HUES48 (cell line): ENCODE measurements at regions not wholly inside any gene's neighbourhood (a gene's known extent, or its start where the extent isn't known, plus 50 kb on each side); places are given as distances from the start of the nearest gene placed in this dataset.

ENCODE experiments used
- H3K27ac ChIP-seq: one replicate; pipeline ENCODE4 v1.7.0; 2013; ENCODE audit warnings: low read depth, low read length, inconsistent platforms
- H3K27me3 ChIP-seq: 2 replicates; pipeline ENCODE4 v1.6.1; 2013; ENCODE audit warnings: mild to moderate bottlenecking, low read length; ENCODE audit not compliant: control insufficient read depth, insufficient read depth
- H3K36me3 ChIP-seq: 2 replicates; pipeline ENCODE4 v1.6.1; 2013; ENCODE audit warnings: low read length; ENCODE audit not compliant: control insufficient read depth, insufficient read depth
- H3K4me1 ChIP-seq: 2 replicates; pipeline ENCODE4 v1.6.1; 2013; ENCODE audit warnings: mild to moderate bottlenecking, low read length; ENCODE audit not compliant: control insufficient read depth, insufficient read depth
- H3K4me3 ChIP-seq: 2 replicates; pipeline ENCODE4 v1.5.1; 2013; ENCODE audit warnings: mild to moderate bottlenecking, low read depth, low read length
- H3K9ac ChIP-seq: 2 replicates; pipeline ENCODE4 v1.6.1; 2013; ENCODE audit warnings: mild to moderate bottlenecking, low read depth, low read length, moderate library complexity
- H3K9me3 ChIP-seq: 2 replicates; pipeline ENCODE4 v1.6.1; 2013; ENCODE audit warnings: low read length; ENCODE audit not compliant: control insufficient read depth, insufficient read depth

GRCh38 chr10:9294132-9294663 is 1239.7 kb downstream of the GATA3 start:
- Histone ChIP-seq H3K27me3 (no peaks in the 10 kb centered on the region), H3K9ac (no peak overlapping the region), H3K9me3 (no peaks in the 10 kb centered on the region), H3K4me1 (no peaks in the 10 kb centered on the region), H3K4me3 (no peak overlapping the region), H3K36me3 (no peaks in the 10 kb centered on the region), H3K27ac (no peak overlapping the region)

DNA sequence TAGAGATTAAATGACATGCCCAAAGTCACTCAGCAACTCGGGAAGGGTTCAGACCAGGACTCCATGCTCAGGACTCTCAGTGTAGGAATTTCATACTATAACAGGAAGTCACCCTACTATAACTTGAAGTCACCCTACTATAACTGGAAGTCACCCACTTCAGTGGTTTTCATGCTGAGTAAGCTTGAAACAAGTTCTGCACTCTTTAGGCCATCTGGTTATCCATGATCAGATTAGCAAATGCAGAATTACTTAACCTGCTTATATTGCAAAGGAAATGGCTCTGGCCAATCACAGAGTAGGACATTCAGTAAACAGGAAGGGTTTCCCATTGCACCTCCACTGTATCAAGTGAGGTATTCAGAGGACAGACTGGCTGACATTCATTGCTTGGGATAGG is 1240.4 kb downstream of the GATA3 start:
- H3K27me3 ChIP-seq: no peaks in the 10 kb centered on the region
- no peaks in the 10 kb centered on the region for H3K36me3 ChIP-seq
- no peak overlapping the region for H3K9ac ChIP-seq
- no peak overlapping the region for H3K4me3 ChIP-seq
- H3K9me3 ChIP-seq: no peaks in the 10 kb centered on the region
- no peaks in the 10 kb centered on the region for H3K4me1 ChIP-seq
- no peak overlapping the region for H3K27ac ChIP-seq

DNA sequence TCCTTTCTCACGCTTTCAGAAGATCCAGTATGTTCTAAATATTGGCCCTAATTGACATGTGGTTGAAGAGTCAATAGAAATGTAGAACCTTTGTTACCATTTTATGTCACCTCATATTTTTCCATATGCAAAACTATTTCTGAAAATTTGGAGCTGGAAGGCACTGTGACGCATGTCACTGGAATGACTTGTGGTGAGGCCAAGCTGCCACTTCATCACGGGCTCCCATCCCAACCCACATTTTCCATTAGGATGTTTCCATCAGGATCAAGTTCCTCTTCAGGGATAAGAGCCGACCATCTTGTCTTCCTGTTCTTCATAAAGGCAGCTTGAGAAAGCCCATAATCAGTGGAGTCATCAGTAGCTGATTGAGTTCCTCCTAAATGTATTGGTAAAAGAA is 1241.7 kb downstream of the GATA3 start:
- no peak overlapping the region for H3K4me3 ChIP-seq
- no peak overlapping the region for H3K9ac ChIP-seq
- no peaks in the 10 kb centered on the region for H3K36me3 ChIP-seq
- no peaks in the 10 kb centered on the region for H3K9me3 ChIP-seq
- H3K4me1 ChIP-seq: no peaks in the 10 kb centered on the region
- no peak overlapping the region for H3K27ac ChIP-seq
- H3K27me3 ChIP-seq: no peaks in the 10 kb centered on the region

DNA sequence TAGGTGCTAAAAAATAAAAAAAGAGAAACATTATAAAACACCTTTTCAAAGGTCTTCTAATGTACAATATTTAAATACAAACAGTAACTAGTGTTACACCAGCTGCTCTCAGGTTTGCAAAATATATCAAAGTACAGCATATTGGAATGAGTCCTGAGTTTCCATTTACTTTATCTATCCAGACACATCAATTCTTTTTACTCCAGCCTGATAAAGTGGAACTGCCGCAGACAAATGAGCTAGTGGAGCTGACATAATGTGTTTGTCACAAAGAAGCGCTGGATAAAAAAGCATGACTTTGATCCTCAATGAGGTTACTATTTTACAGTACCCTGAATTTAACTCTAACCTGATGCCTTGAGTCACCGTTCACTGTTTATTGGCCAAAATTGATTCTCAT is 1243.1 kb downstream of the GATA3 start:
- H3K4me1 ChIP-seq: no peaks in the 10 kb centered on the region
- no peaks in the 10 kb centered on the region for H3K36me3 ChIP-seq
- H3K27ac ChIP-seq: no peak overlapping the region
- no peak overlapping the region for H3K9ac ChIP-seq
- no peaks in the 10 kb centered on the region for H3K27me3 ChIP-seq
- no peak overlapping the region for H3K4me3 ChIP-seq
- H3K9me3 ChIP-seq: no peaks in the 10 kb centered on the region

DNA sequence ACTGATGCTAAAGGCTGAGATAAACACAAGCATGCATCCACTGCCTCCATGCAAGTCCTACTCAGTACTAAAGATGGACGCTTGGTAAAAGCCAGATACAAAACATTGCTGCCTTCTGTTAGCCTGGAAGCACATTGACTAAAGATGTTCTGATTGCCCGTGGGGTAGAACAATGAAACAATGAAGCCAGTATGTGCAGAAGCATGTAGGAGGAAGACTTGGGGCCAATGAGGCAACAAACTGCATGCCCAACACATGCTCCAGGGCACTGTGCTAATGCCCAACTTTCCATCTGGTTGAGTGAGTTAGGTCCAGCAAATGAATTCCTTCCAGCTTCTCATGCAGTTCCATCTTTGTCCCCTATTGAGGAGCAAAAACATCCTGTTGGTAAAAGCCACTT is 1245.5 kb downstream of the GATA3 start:
- H3K9ac ChIP-seq: no peak overlapping the region
- no peaks in the 10 kb centered on the region for H3K36me3 ChIP-seq
- no peaks in the 10 kb centered on the region for H3K27me3 ChIP-seq
- no peak overlapping the region for H3K4me3 ChIP-seq
- no peaks in the 10 kb centered on the region for H3K4me1 ChIP-seq
- H3K9me3 ChIP-seq: no peaks in the 10 kb centered on the region
- no peak overlapping the region for H3K27ac ChIP-seq

DNA sequence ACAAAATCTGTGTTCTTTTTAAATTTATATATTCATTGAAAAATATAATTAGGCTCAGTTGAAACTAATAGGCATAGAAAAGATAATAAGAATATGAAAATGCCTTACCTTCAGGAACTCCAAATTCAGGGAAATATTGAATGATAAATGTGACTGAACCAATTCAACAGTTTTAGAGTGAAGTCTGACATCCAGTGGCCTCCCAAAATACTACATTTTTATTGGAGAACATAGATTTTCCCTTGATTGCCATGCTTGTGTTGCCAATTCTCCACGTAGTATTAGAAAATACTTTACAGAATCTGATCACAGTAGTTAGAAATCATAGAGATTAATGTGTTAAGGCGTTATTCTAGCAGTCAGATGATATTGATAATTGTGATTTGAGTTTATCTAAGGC is 1246.7 kb downstream of the GATA3 start:
- Histone ChIP-seq H3K4me3 (no peak overlapping the region), H3K4me1 (no peaks in the 10 kb centered on the region), H3K27me3 (no peaks in the 10 kb centered on the region), H3K36me3 (no peaks in the 10 kb centered on the region), H3K9me3 (no peaks in the 10 kb centered on the region), H3K27ac (no peak overlapping the region), H3K9ac (no peak overlapping the region)

- Histone ChIP-seq H3K9me3 (no peaks in the 10 kb centered on the region), H3K27me3 (no peaks in the 10 kb centered on the region), H3K27ac (no peak overlapping the region), H3K4me3 (no peak overlapping the region), H3K36me3 (no peaks in the 10 kb centered on the region), H3K9ac (no peak overlapping the region), H3K4me1 (no peaks in the 10 kb centered on the region)
These were observed 1247.1 kb downstream of the GATA3 start for GRCh38 chr10:9301554-9301953.

DNA sequence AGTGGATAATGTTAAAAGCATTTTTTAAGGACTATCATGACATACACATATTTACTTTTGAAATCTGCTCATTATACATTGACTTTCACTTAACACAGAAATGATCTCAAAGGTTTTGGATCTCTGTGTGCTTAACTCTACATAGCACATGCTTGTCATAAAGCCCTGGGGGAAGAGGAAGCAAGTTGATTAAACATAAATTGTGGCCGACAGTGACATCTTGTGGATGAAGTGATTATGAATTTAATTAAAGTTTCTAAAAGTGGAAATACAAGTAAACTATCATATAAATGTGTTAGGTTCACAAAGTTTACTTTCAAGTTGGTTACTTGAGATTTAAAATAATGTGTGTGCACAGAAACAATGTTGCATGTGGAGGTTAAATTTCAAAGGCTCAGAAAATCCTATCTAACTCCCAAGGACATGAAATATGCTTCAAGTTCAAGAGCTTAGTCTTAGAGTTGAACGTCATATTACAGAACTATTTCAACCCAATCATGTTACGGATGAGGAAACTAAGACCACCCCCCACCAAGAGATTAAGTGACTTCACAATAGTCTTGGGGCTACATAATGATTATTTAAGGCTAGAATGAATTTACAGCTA is 1247.8 kb downstream of the GATA3 start:
- no peak overlapping the region for H3K4me3 ChIP-seq
- H3K27ac ChIP-seq: no peak overlapping the region
- H3K36me3 ChIP-seq: no peaks in the 10 kb centered on the region
- H3K4me1 ChIP-seq: no peaks in the 10 kb centered on the region
- no peaks in the 10 kb centered on the region for H3K9me3 ChIP-seq
- H3K9ac ChIP-seq: no peak overlapping the region
- H3K27me3 ChIP-seq: no peaks in the 10 kb centered on the region

GRCh38 chr10:9305018-9305655 is 1250.6 kb downstream of the GATA3 start:
- Histone ChIP-seq H3K36me3 (no peaks in the 10 kb centered on the region), H3K9ac (no peak overlapping the region), H3K27ac (no peak overlapping the region), H3K4me3 (no peak overlapping the region), H3K27me3 (no peaks in the 10 kb centered on the region), H3K4me1 (no peaks in the 10 kb centered on the region), H3K9me3 (no peaks in the 10 kb centered on the region)

- Histone ChIP-seq H3K4me3 (no peak overlapping the region), H3K9ac (no peak overlapping the region), H3K9me3 (no peaks in the 10 kb centered on the region), H3K4me1 (peaks cover 20% of the 10 kb centered on the region), H3K27ac (no peak overlapping the region), H3K36me3 (no peaks in the 10 kb centered on the region), H3K27me3 (no peaks in the 10 kb centered on the region)
These were observed 1257.4 kb downstream of the GATA3 start for GRCh38 chr10:9311702-9312499.

DNA sequence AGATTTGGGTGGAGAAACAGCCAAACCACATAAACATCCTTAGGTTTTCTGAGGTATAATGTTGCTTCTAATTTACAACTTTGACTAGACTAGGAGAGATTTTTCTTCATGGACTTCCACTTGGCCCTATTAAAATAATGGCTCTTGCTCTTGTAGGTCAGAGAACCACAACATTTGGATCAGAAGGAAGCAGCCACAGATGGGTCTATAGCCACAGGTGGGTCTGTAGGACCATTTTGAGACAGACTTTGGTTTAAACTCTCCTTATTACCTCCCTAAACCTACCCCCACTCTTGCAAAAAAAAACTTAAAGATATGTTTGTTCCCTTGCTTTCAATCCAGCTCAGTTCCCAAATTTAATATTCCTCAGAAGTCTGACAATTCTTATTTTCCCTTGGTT is 1260.8 kb downstream of the GATA3 start:
- Histone ChIP-seq H3K4me1 (peaks cover 20% of the 10 kb centered on the region), H3K36me3 (no peaks in the 10 kb centered on the region), H3K9ac (no peak overlapping the region), H3K27me3 (no peaks in the 10 kb centered on the region), H3K27ac (no peak overlapping the region), H3K4me3 (no peak overlapping the region), H3K9me3 (no peaks in the 10 kb centered on the region)
